Stimulated activated CD4-positive, alpha-beta T cell treated with anti-CD3 and anti-CD28 coated beads, Interleukin-15, amount 100 ng/mL, for 48 hours (primary cell): ENCODE measurements at regions not wholly inside any gene's neighbourhood (a gene's known extent, or its start where the extent isn't known, plus 50 kb on each side); places are given as distances from the start of the nearest gene placed in this dataset.

ENCODE experiments used
- DNase-seq, 2 donors: peaks; one replicate each; pipeline ENCODE4 v3.0.0-alpha.2; 2020; ENCODE audit warnings: low read depth in 2 of 2

DNA sequence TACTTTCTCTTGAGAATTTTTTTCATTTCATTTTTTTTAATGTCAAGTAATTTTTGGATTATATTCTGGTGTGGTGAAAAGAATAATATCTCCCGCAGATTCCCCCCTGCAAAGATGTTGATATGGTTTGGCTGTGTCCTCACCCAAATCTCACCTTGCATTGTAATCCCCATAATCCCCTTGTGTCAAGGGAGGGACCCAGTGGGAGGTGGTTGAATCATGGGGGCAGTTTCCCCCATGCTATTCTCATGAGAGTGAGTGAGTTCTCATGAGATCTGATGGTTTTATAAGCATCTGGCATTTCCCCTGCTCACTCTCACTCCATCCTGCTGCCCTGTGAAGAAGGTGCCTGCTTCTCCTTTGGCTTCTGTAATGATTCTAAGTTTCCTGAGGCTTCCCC, 58.7 kb upstream of the PMEPA1 start:
- DNase-seq: no peak

- no peak for DNase-seq
Observed at GRCh38 chr20:57767441-57767840, 57.6 kb upstream of the PMEPA1 start.

DNA sequence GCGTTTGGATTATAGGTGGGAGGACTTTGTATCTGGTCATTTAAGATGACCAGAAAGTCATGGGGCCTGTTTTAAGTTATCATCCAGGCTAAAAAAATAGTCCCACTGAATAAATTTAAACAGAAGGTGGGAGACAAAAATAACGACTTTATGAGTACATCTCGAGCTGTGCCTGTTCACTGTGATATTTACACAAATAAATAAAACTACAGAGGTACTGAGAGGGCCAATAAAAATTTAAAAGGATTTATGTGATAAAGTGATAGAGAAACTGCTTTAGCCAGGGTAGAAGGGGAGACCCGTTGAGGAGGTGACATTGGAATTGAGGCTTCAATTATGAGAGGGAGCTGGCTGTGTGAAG, 53.4 kb upstream of the PMEPA1 start:
- no peak for DNase-seq

- DNase-seq: no peak
Observed at GRCh38 chr20:57762531-57763234, 52.9 kb upstream of the PMEPA1 start.

GRCh38 chr20:57761413-57761734, 51.6 kb upstream of the PMEPA1 start:
- DNase-seq: no peak

DNA sequence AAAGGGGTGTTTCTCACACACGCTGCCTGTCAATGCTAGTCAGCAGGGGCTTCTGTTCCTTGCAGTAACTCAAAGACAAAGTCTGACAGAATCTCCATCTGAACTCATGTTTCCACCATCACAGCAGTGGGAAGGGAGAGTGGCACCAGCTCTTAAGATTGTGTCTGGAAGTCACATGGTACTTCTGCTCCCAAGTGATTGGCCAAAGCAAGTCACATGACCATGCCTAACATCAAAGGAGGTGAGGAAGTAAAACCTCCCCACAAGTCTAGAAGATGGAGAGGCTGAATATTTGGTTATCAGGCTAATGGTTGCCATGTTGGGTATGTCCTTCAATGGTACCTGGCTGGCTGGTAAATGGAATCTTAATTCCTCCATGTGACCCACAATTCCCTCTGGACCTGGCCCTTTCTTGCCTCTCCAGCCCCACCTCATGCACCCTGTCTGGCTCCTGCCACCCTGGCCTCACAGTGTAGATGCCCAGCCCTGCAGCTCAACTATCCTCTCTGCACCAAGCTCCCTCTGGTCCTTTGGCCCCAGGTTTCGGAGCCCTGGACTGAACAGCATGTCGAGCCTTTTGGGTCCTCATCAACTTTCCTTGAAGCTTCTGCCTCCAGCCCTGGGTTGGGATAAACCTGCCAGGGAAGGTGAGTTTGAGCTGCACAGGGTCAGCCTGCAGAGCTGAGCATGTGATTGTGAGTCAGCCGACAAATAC, 51.0 kb upstream of the PMEPA1 start:
- no peak for DNase-seq

GRCh38 chr20:57759724-57760123, 49.9 kb upstream of the PMEPA1 start:
- DNase-seq: no peak
